SK-N-SH (cell line): ENCODE measurements at regions not wholly inside any gene's neighbourhood (a gene's known extent, or its start where the extent isn't known, plus 50 kb on each side); places are given as distances from the start of the nearest gene placed in this dataset.

ENCODE experiments used
- CTCF ChIP-seq: fragments of 200-600 bp; sonication (generic); IDR thresholded peaks from 2 replicates; pipeline ENCODE4 v1.6.1; 2017; ENCODE audit warnings: antibody characterized with exemption, mild to moderate bottlenecking, moderate library complexity
- EP300 ChIP-seq, 2 experiments: IDR thresholded peaks; 2 replicates each; pipeline versions ENCODE4 v1.4.0 to v1.6.1; 2012; ENCODE audit warnings: borderline replicate concordance in 1 of 2, low read depth in 1 of 2, low read length in 1 of 2
- GABPA ChIP-seq: IDR thresholded peaks from 2 replicates; pipeline ENCODE4 v1.4.0; 2012; ENCODE audit warnings: low read depth, mild to moderate bottlenecking
- GATA2 ChIP-seq: sonication (generic); formaldehyde crosslinking; IDR thresholded peaks from 2 replicates; pipeline ENCODE4 v1.5.0; 2020; ENCODE audit warnings: mild to moderate bottlenecking, missing genetic modification reagents
- MAX ChIP-seq: IDR thresholded peaks from 2 replicates; pipeline ENCODE4 v1.4.0; 2012; ENCODE audit warnings: low read depth
- NFIC ChIP-seq: IDR thresholded peaks from 2 replicates; pipeline ENCODE4 v1.4.0; 2012; ENCODE audit warnings: borderline replicate concordance
- NRF1 ChIP-seq: IDR thresholded peaks from 2 replicates; pipeline ENCODE4 v1.6.1; 2012; ENCODE audit warnings: low read depth, mild to moderate bottlenecking, low read length
- POLR2AphosphoS5 ChIP-seq: IDR thresholded peaks from 2 replicates; pipeline ENCODE4 v1.6.1; 2012; ENCODE audit warnings: low read depth, low read length
- RAD21 ChIP-seq: IDR thresholded peaks from 2 replicates; pipeline ENCODE4 v1.6.1; 2012; ENCODE audit warnings: mild to moderate bottlenecking, low read length
- REST ChIP-seq: IDR thresholded peaks from 2 replicates; pipeline ENCODE4 v1.6.1; 2012; ENCODE audit warnings: mild to moderate bottlenecking, low read depth, low read length, moderate library complexity
- RXRA ChIP-seq: IDR thresholded peaks from 2 replicates; pipeline ENCODE4 v1.4.0; 2012; ENCODE audit warnings: low read depth, mild to moderate bottlenecking, borderline replicate concordance
- USF1 ChIP-seq: IDR thresholded peaks from 2 replicates; pipeline ENCODE4 v1.4.0; 2012; ENCODE audit warnings: low read depth, borderline replicate concordance
- USF2 ChIP-seq: fragments of 150-350 bp; IDR thresholded peaks from 2 replicates; pipeline ENCODE4 v1.6.1; 2017; ENCODE audit warnings: antibody characterized with exemption, low read length, low read depth, borderline replicate concordance

- TF ChIP-seq CTCF (no peak), USF1 (no peak), NRF1 (no peak), GABPA (no peak), MAX (no peak), RAD21 (no peak), GATA2 (CRISPR knock-in tag) (no peak), USF2 (no peak), EP300 (IDR thresholded peaks at IDR 0.05; ENCODE audit: borderline replicate concordance in 1 of 2, low read depth in 1 of 2, low read length in 1 of 2) (no peak), REST (no peak), POLR2AphosphoS5 (no peak), NFIC (no peak), RXRA (no peak)
These were observed 193.4 kb upstream of the PKN2 start for GRCh38 chr1:88490676-88491075.
